Right lobe of liver (tissue), 6 donors: ENCODE measurements at regions not wholly inside any gene's neighbourhood (a gene's known extent, or its start where the extent isn't known, plus 50 kb on each side); places are given as distances from the start of the nearest gene placed in this dataset.

Source experiments
- ATAC-seq, 4 donors: fragments of 200-7000 bp; cut with Tn5 transposase; one replicate each; pipeline ENCODE4 v1.9.1; 2020; ENCODE audit warnings: mild to moderate bottlenecking in 4 of 4, moderate library complexity in 4 of 4
- DNase-seq, 3 donors: peaks; one replicate each; pipeline ENCODE4 v3.0.0-alpha.2; 2020
- H3K27ac ChIP-seq, 3 donors: fragments of 200-600 bp; one replicate each; pipeline ENCODE4 v1.8.0; 2022
- H3K27me3 ChIP-seq, 2 donors: fragments of 200-600 bp; one replicate each; pipeline ENCODE4 v1.8.0; 2022
- H3K36me3 ChIP-seq, 4 donors: fragments of 200-600 bp; sonication (generic) in 1 of 4; one replicate each; pipeline versions ENCODE4 v1.5.1 to v1.8.0; 2017 to 2022; ENCODE audit warnings: control low read depth in 1 of 4
- H3K4me1 ChIP-seq, 4 donors: fragments of 200-600 bp; sonication (generic) in 1 of 4; one replicate each; pipeline versions ENCODE4 v1.5.1 to v1.8.0; 2017 to 2022; ENCODE audit warnings: control low read depth in 1 of 4
- H3K4me3 ChIP-seq, 3 donors: fragments of 200-600 bp; one replicate each; pipeline ENCODE4 v1.8.0; 2022
- H3K9me3 ChIP-seq, 4 donors: fragments of 200-600 bp; sonication (generic) in 1 of 4; one replicate each; pipeline versions ENCODE4 v1.5.1 to v1.8.0; 2017 to 2022; ENCODE audit warnings: control low read depth in 1 of 4
- POLR2A ChIP-seq: fragments of 450-650 bp; IDR thresholded peaks from one replicate; pipeline ENCODE4 v1.6.1; 2017; ENCODE audit warnings: antibody characterized with exemption, mild to moderate bottlenecking
- whole genome bisulfite sequencing: methylation state at CpG from one replicate; pipeline ENCODE4 v1.1.6; 2018; ENCODE audit warnings: low coverage, low lambda C conversion rate; ENCODE audit not compliant: insufficient coverage; ENCODE audit errors: missing lambda C conversion rate; 5-methylcytosine and 5-hydroxymethylcytosine counted together
- intact Hi-C, 2 donors: fragments of 100-400 bp; cut with DNase I; formaldehyde crosslinking; loops; one replicate each; pipeline versions ENCODE4 v1.11.2 to v1.14.1; 2022
- TF ChIP-seq, protein P1 (sequence below), 4 donors: fragments of 200-600 bp in 3 of 4; fragments of 450-650 bp in 1 of 4; IDR thresholded peaks; one replicate each; pipeline versions ENCODE4 v1.5.1 to v1.8.0; 2016 to 2022; ENCODE audit warnings: antibody characterized with exemption in 4 of 4, mild to moderate bottlenecking in 2 of 4
- donor health status: DM: no; HTN: yes; CAD: no.
- donor health status: DM: no; HTN: no; CAD: no.
- donor health status: DM: no; HTN: no; CAD: no.
- donor health status: DM: no; HTN: yes; CAD: no.
- donor health status: DM: no; HTN: yes; CAD: no.

DNA sequence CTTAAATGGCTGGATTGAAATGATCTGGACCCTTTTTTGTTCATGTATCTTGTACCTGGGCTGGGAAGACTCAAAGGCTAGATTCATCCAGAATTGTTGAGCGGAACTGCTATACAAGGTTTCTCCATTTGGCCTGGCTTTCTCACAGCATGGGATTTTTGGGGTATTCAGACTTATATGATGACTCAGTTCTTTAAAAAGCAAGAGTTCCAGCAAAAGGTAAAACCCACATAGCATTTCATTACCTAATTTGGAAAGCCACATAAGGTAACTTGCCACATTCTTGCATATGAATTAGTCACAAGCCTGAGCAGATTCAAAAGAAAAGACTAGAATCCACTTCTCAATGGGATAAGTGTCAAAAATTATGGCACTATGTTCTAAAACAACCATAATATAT lies 137.4 kb downstream of the HGF start:
- Histone ChIP-seq H3K4me3 (no peak overlapping the region), H3K4me1 (no peaks in the 10 kb centered on the region), H3K9me3 (no peaks in the 10 kb centered on the region), H3K36me3 (no peaks in the 10 kb centered on the region), H3K27ac (no peak overlapping the region), H3K27me3 (no peaks in the 10 kb centered on the region)
- TF ChIP-seq, protein P1, sequence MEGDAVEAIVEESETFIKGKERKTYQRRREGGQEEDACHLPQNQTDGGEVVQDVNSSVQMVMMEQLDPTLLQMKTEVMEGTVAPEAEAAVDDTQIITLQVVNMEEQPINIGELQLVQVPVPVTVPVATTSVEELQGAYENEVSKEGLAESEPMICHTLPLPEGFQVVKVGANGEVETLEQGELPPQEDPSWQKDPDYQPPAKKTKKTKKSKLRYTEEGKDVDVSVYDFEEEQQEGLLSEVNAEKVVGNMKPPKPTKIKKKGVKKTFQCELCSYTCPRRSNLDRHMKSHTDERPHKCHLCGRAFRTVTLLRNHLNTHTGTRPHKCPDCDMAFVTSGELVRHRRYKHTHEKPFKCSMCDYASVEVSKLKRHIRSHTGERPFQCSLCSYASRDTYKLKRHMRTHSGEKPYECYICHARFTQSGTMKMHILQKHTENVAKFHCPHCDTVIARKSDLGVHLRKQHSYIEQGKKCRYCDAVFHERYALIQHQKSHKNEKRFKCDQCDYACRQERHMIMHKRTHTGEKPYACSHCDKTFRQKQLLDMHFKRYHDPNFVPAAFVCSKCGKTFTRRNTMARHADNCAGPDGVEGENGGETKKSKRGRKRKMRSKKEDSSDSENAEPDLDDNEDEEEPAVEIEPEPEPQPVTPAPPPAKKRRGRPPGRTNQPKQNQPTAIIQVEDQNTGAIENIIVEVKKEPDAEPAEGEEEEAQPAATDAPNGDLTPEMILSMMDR (IDR thresholded peaks at IDR 0.05): no peak
- no peak for TF ChIP-seq POLR2A
- DNase-seq (no peak), ATAC-seq (no peak)
- 86% methylated on average over 1 of the region's 1 CpG for WGBS
- intact Hi-C loops: no loop called here

DNA sequence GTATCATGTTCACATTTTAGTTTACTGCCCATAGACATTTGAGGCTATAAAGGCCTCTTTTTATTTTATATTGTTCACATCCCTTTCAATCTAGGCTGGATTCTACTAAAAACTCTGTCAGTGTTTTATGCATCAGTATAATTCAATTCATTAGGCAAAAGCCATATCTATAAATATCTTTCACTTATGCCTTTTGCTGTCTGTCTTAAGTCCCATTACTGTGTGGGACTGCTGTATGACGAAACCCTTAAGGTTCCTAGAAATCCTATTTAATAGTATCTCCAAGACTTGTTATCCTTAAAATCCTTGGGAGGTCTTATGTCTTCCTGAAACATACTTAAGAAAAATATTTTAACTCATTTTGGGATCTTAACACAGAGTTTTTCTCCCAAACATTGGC lies 139.2 kb downstream of the HGF start:
- DNase-seq: no peak
- H3K27me3 ChIP-seq: no peaks in the 10 kb centered on the region
- TF ChIP-seq, protein P1 (IDR thresholded peaks at IDR 0.05): no peak
- TF ChIP-seq POLR2A: no peak
- no peaks in the 10 kb centered on the region for H3K9me3 ChIP-seq
- WGBS: 79% methylated on average over 1 of the region's 1 CpG
- H3K4me1 ChIP-seq: no peaks in the 10 kb centered on the region
- H3K36me3 ChIP-seq: no peaks in the 10 kb centered on the region
- no peak for ATAC-seq
- H3K27ac ChIP-seq: no peak overlapping the region
- intact Hi-C loops: no loop called here
- no peak overlapping the region for H3K4me3 ChIP-seq

DNA sequence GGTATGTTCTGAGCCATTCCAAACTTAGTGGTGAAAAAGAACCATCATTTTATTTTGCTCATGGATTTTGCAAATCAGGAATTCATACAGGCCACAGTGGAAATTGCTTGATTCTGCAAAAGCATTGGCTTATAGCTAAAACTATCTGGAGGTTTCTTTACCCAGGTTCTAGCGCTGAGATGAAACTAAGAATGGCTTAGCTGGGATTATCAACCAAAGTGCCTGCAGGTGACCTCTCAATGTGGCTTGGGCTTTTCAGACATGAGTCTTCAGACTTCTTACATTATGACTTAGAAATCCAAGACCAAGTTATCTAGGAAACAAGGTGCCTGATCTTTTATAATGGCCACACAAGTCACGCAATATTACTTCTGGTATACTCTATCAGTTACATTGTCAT lies 140.1 kb downstream of the HGF start:
- H3K27ac ChIP-seq: no peak overlapping the region
- H3K4me1 ChIP-seq: no peaks in the 10 kb centered on the region
- no peak for TF ChIP-seq POLR2A
- TF ChIP-seq, protein P1 (IDR thresholded peaks at IDR 0.05): no peak
- no peak overlapping the region for H3K4me3 ChIP-seq
- no peak for ATAC-seq
- DNase-seq: no peak
- no peaks in the 10 kb centered on the region for H3K9me3 ChIP-seq
- no peaks in the 10 kb centered on the region for H3K27me3 ChIP-seq
- H3K36me3 ChIP-seq: no peaks in the 10 kb centered on the region
- intact Hi-C loops: no loop called here
- WGBS: 82% methylated on average over 2 of the region's 2 CpGs

DNA sequence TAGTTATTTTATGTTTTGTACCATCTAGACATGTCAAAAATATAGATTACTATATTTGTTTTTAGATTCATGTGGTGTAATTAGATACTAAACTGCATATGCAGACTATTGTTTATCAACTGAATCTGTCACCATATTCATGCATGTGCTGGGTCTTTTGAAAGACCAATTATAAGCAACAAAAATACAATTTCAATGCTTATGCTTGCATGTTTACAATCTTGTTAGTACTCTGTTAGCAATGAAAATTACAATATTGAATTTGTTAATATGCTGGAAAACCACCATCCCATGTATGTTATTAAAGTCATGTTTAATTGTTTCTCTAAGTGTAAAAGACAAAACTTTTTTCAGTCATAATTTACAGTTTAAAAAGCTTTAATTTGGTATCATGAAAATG lies 140.9 kb downstream of the HGF start:
- Histone ChIP-seq H3K27me3 (no peaks in the 10 kb centered on the region), H3K9me3 (no peaks in the 10 kb centered on the region), H3K36me3 (no peaks in the 10 kb centered on the region), H3K4me1 (no peaks in the 10 kb centered on the region), H3K27ac (no peak overlapping the region), H3K4me3 (no peak overlapping the region)
- DNase-seq (no peak), ATAC-seq (no peak)
- intact Hi-C loops: no loop called here
- no peak for TF ChIP-seq POLR2A
- TF ChIP-seq, protein P1 (IDR thresholded peaks at IDR 0.05): no peak

DNA sequence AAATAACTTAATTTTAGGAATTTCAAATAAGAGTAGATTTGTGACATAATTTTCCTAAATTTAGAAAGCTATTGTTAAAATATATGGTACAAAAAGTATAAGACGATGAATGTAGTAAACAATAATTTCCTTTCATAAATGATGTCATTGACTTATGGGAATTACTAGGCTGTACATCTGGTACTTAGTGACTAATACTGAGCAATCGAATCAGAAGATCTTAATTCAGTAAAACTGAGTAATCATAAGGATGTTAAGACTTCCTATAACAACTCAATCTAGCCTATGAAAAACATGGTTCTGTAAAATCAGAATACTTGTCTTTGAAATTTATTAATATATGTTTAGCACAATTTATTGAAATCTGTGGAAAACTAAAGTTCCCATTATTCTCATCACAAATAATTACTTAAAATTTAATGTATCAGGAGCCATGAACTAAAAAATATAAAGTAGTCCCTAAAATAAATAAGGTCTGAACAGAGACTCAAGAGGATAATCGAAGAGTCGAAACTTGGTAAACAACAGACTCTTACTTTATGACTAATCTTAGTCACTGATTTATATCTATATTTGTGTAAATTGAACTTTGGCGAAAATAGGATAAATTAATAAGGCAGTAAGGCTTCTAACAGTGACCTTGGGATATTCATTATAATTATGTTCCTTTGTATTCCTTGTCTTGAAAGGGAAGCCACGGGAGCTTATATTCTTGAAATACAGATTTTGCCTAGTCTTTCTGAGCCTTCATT lies 142.1 kb downstream of the HGF start:
- Histone ChIP-seq H3K4me3 (no peak overlapping the region), H3K36me3 (no peaks in the 10 kb centered on the region), H3K9me3 (no peaks in the 10 kb centered on the region), H3K27ac (no peak overlapping the region), H3K27me3 (no peaks in the 10 kb centered on the region), H3K4me1 (no peaks in the 10 kb centered on the region)
- no peak for DNase-seq
- intact Hi-C loops: no loop called here
- no peak for ATAC-seq
- 66% methylated on average over 6 of the region's 6 CpGs for WGBS
- TF ChIP-seq, protein P1 (IDR thresholded peaks at IDR 0.05): no peak
- TF ChIP-seq POLR2A: no peak
